GM21619 (cell line): ENCODE measurements at regions not wholly inside any gene's neighbourhood (a gene's known extent, or its start where the extent isn't known, plus 50 kb on each side); places are given as distances from the start of the nearest gene placed in this dataset.

Experiments used
- ATAC-seq: cut with Tn5 transposase; IDR thresholded peaks from one replicate; pipeline ENCODE4 v1.9.1; 2021; ENCODE audit not compliant: unreplicated experiment

DNA sequence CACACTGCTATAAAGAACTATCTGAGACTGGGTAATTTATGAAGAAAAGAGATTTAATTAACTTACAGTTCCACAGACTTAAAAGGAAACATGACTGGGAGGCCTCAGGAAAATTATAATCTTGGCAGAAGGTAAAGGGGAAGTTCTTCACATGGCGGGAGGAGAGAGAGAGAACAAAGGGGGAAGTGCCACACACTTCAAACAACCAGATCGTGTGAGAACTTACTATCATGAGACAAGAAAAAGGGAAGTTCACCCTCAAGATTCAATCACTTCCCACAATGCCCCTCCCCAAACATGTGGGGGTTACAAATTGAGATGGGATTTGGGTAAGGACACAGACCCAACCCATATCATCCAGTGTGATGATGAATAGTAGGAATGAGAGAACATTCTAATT, 366.5 kb downstream of the LRFN5 start:
- ATAC-seq = no peak

GRCh38 chr14:41972531-41972930, 365.9 kb downstream of the LRFN5 start:
- ATAC-seq = no peak

- no peak for ATAC-seq
Measured at GRCh38 chr14:41960281-41960680, 353.6 kb downstream of the LRFN5 start.

- no peak for ATAC-seq
Measured at GRCh38 chr14:41957459-41957858, 350.8 kb downstream of the LRFN5 start.
